ENCODE measurements at regions not wholly inside any gene's neighbourhood (a gene's known extent, or its start where the extent isn't known, plus 50 kb on each side); places are given as distances from the start of the nearest gene placed in this dataset.

DNA sequence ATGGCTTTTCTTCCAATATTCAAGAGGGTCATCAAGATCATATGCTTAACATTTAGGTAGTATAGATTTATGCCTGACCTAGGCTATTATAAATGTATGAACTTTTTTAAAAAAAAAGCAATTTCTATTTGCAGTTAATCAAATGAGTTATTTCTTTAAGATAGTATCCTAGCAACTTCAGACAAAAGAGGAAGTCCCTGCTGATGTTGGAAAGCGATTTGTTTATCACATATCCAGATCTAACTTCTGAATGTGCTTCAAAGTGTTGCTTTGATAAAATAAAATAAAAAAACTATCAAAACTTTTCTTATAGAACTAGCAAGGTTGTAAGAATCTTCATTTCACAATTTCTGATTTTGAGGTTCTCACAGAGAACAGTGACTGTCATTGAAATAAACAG is 401.9 kb upstream of the PHF14 start:
- H3F3A ChIP-seq (ENCODE audit: insufficient read depth, low read length, poor library complexity, severe bottlenecking), result no peaks in the 10 kb centered on the region
- no peaks in the 10 kb centered on the region for H3K9me2 ChIP-seq (ENCODE audit: insufficient read depth, low read length)
- TF ChIP-seq EZH2 (IDR thresholded peaks at IDR 0.05; ENCODE audit: borderline replicate concordance, insufficient read depth, low read length, poor library complexity, severe bottlenecking) (no peak), EP300 (conservative IDR thresholded peaks at IDR 0.05; ENCODE audit: poor library complexity, severe bottlenecking) (no peak), RAD21 (conservative IDR thresholded peaks at IDR 0.05) (no peak), SMC3 (conservative IDR thresholded peaks at IDR 0.05; ENCODE audit: poor library complexity) (no peak), POLR2AphosphoS5 (IDR thresholded peaks at IDR 0.05) (no peak), MXI1 (conservative IDR thresholded peaks at IDR 0.05; ENCODE audit: poor library complexity, severe bottlenecking) (no peak), TAF1 (IDR thresholded peaks at IDR 0.05; ENCODE audit: low read depth) (no peak)
- TF ChIP-seq, protein P1, sequence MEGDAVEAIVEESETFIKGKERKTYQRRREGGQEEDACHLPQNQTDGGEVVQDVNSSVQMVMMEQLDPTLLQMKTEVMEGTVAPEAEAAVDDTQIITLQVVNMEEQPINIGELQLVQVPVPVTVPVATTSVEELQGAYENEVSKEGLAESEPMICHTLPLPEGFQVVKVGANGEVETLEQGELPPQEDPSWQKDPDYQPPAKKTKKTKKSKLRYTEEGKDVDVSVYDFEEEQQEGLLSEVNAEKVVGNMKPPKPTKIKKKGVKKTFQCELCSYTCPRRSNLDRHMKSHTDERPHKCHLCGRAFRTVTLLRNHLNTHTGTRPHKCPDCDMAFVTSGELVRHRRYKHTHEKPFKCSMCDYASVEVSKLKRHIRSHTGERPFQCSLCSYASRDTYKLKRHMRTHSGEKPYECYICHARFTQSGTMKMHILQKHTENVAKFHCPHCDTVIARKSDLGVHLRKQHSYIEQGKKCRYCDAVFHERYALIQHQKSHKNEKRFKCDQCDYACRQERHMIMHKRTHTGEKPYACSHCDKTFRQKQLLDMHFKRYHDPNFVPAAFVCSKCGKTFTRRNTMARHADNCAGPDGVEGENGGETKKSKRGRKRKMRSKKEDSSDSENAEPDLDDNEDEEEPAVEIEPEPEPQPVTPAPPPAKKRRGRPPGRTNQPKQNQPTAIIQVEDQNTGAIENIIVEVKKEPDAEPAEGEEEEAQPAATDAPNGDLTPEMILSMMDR (IDR thresholded peaks at IDR 0.05; ENCODE audit: poor library complexity, severe bottlenecking), result no peak
- TF ChIP-seq, protein P2, sequence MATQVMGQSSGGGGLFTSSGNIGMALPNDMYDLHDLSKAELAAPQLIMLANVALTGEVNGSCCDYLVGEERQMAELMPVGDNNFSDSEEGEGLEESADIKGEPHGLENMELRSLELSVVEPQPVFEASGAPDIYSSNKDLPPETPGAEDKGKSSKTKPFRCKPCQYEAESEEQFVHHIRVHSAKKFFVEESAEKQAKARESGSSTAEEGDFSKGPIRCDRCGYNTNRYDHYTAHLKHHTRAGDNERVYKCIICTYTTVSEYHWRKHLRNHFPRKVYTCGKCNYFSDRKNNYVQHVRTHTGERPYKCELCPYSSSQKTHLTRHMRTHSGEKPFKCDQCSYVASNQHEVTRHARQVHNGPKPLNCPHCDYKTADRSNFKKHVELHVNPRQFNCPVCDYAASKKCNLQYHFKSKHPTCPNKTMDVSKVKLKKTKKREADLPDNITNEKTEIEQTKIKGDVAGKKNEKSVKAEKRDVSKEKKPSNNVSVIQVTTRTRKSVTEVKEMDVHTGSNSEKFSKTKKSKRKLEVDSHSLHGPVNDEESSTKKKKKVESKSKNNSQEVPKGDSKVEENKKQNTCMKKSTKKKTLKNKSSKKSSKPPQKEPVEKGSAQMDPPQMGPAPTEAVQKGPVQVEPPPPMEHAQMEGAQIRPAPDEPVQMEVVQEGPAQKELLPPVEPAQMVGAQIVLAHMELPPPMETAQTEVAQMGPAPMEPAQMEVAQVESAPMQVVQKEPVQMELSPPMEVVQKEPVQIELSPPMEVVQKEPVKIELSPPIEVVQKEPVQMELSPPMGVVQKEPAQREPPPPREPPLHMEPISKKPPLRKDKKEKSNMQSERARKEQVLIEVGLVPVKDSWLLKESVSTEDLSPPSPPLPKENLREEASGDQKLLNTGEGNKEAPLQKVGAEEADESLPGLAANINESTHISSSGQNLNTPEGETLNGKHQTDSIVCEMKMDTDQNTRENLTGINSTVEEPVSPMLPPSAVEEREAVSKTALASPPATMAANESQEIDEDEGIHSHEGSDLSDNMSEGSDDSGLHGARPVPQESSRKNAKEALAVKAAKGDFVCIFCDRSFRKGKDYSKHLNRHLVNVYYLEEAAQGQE (IDR thresholded peaks at IDR 0.05; ENCODE audit: borderline replicate concordance), result no peak
- no peak overlapping the region for H3K4me3 ChIP-seq (ENCODE audit: low read length)
- no peak overlapping the region for H3K27ac ChIP-seq (ENCODE audit: low read length)
- H2AFZ ChIP-seq (ENCODE audit: low read depth, low read length), result no peak overlapping the region
- H3K79me2 ChIP-seq (replicated peaks; ENCODE audit: insufficient read depth, low read length), result no peaks in the 10 kb centered on the region
- H3K4me2 ChIP-seq (ENCODE audit: low read length), result no peak overlapping the region
- H3K27me3 ChIP-seq (ENCODE audit: insufficient read depth, low read depth, low read length), result no peaks in the 10 kb centered on the region
- no peaks in the 10 kb centered on the region for H3K9me3 ChIP-seq (ENCODE audit: low read length)
- no peaks in the 10 kb centered on the region for H4K20me1 ChIP-seq (ENCODE audit: insufficient read depth)
- H3K36me3 ChIP-seq (ENCODE audit: insufficient read depth, low read length), result no peaks in the 10 kb centered on the region
- no peak overlapping the region for H3K9ac ChIP-seq (ENCODE audit: low read length)

DNA sequence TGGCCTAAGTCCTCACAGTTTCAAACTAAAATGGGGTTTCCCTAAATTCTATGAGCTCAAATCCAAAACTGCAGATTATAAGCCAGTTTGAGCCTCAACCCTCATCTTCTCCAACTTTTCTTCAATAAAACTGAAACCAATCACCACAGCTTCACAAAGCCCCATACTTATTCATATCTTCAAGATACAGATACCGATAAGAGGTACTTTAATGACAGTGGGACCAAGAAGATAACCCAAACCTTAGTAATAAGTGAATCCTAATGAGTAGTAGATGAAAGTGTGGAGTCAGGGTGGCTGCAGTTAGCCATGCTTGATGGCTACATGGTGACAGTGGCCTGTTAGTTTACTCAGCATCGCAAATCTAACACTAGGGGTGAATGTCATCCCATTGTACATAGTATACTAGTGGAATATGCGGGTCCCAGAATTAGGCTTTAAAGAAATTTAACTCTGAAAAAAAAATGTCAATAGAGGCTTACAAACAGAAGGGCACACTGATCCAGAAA is 395.8 kb upstream of the PHF14 start:
- Histone ChIP-seq H3K4me3 (ENCODE audit: low read length) (no peak overlapping the region), H3F3A (ENCODE audit: insufficient read depth, low read length, poor library complexity, severe bottlenecking) (no peaks in the 10 kb centered on the region), H3K27ac (ENCODE audit: low read length) (no peak overlapping the region), H3K36me3 (ENCODE audit: insufficient read depth, low read length) (no peaks in the 10 kb centered on the region), H3K9me3 (ENCODE audit: low read length) (no peaks in the 10 kb centered on the region), H4K20me1 (ENCODE audit: insufficient read depth) (no peaks in the 10 kb centered on the region), H3K9me2 (ENCODE audit: insufficient read depth, low read length) (no peaks in the 10 kb centered on the region), H3K9ac (ENCODE audit: low read length) (no peak overlapping the region), H3K4me2 (ENCODE audit: low read length) (no peak overlapping the region), H3K79me2 (replicated peaks; ENCODE audit: insufficient read depth, low read length) (no peaks in the 10 kb centered on the region), H3K27me3 (ENCODE audit: insufficient read depth, low read depth, low read length) (no peaks in the 10 kb centered on the region), H2AFZ (ENCODE audit: low read depth, low read length) (no peak overlapping the region)
- TF ChIP-seq TAF1 (IDR thresholded peaks at IDR 0.05; ENCODE audit: low read depth) (no peak), EP300 (conservative IDR thresholded peaks at IDR 0.05; ENCODE audit: poor library complexity, severe bottlenecking) (no peak), POLR2AphosphoS5 (IDR thresholded peaks at IDR 0.05) (no peak), SMC3 (conservative IDR thresholded peaks at IDR 0.05; ENCODE audit: poor library complexity) (no peak)
- TF ChIP-seq, protein P2 (IDR thresholded peaks at IDR 0.05; ENCODE audit: borderline replicate concordance), result no peak

All from neural cell (in vitro differentiated cells).